ENCODE measurements at regions not wholly inside any gene's neighbourhood (a gene's known extent, or its start where the extent isn't known, plus 50 kb on each side); places are given as distances from the start of the nearest gene placed in this dataset.

DNA sequence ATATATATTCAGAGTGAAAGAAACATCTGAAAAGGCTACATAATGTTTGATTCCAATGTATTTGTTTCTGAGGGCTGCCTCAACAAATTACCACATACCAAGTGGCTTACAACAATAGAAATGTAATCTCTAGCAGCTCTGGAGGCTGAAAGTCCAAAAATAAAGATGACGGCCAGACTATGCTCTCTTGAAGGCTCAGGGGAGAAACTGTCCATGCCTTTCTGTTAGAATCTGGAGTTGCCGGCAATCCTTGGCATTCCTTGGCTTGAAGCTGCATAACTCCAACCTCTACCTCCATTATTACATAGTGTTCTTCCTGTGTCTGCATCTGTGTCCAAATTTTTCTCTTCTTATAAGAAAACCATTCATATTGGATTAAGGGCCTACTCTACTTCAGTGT, 68.1 kb upstream of the PLEKHG7 start:
- TF ChIP-seq, protein P1, sequence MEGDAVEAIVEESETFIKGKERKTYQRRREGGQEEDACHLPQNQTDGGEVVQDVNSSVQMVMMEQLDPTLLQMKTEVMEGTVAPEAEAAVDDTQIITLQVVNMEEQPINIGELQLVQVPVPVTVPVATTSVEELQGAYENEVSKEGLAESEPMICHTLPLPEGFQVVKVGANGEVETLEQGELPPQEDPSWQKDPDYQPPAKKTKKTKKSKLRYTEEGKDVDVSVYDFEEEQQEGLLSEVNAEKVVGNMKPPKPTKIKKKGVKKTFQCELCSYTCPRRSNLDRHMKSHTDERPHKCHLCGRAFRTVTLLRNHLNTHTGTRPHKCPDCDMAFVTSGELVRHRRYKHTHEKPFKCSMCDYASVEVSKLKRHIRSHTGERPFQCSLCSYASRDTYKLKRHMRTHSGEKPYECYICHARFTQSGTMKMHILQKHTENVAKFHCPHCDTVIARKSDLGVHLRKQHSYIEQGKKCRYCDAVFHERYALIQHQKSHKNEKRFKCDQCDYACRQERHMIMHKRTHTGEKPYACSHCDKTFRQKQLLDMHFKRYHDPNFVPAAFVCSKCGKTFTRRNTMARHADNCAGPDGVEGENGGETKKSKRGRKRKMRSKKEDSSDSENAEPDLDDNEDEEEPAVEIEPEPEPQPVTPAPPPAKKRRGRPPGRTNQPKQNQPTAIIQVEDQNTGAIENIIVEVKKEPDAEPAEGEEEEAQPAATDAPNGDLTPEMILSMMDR (IDR thresholded peaks at IDR 0.05), result no peak
- TF ChIP-seq EZH2phosphoT487 (IDR thresholded peaks at IDR 0.05), result no peak

Data from neural progenitor cell (in vitro differentiated cells).